SK-N-SH treated with all-trans-retinoic acid at 6 μM for 48 hours (cell line): ENCODE measurements at regions not wholly inside any gene's neighbourhood (a gene's known extent, or its start where the extent isn't known, plus 50 kb on each side); places are given as distances from the start of the nearest gene placed in this dataset.
"Not testable (repeated sequence)": the region's sequence is repeated elsewhere in the genome, so short reads cannot be mapped to it uniquely, and the experiment has no call there.

ENCODE experiments used
- ATAC-seq: fragments of 200-7000 bp; cut with Tn5 transposase; 3 replicates; pipeline ENCODE4 v1.9.1; 2020; ENCODE audit warnings: mild to moderate bottlenecking, moderate library complexity
- ARNTL ChIP-seq: fragments of 450-650 bp; formaldehyde crosslinking; IDR thresholded peaks from 2 replicates; pipeline ENCODE4 v1.5.0; 2020; ENCODE audit warnings: low read depth, mild to moderate bottlenecking, moderate library complexity, borderline replicate concordance
- BACH2 ChIP-seq: fragments of 250-450 bp; sonication (Bioruptor Pico); IDR thresholded peaks from 2 replicates; pipeline ENCODE4 v1.9.0; 2021; ENCODE audit warnings: mild to moderate bottlenecking, borderline replicate concordance
- CSRNP3 ChIP-seq: fragments of 250-450 bp; sonication (Bioruptor Pico); IDR thresholded peaks from 2 replicates; pipeline ENCODE4 v1.5.1; 2021; ENCODE audit warnings: mild to moderate bottlenecking, moderate library complexity
- ESRRG ChIP-seq: fragments of 250-450 bp; sonication (Bioruptor Pico); IDR thresholded peaks from 2 replicates; pipeline ENCODE4 v1.6.1; 2021; ENCODE audit warnings: mild to moderate bottlenecking
- GLIS3 ChIP-seq: fragments of 250-450 bp; sonication (Bioruptor Pico); IDR thresholded peaks from 2 replicates; pipeline ENCODE4 v1.5.0; 2020; ENCODE audit warnings: mild to moderate bottlenecking, moderate library complexity
- ISL1 ChIP-seq: fragments of 250-450 bp; sonication (Bioruptor Pico); IDR thresholded peaks from 2 replicates; pipeline ENCODE4 v2.1.2; 2022; ENCODE audit warnings: mild to moderate bottlenecking, moderate library complexity
- OSR1 ChIP-seq: fragments of 250-450 bp; sonication (Bioruptor Pico); IDR thresholded peaks from 2 replicates; pipeline ENCODE4 v1.8.0; 2022; ENCODE audit warnings: moderate library complexity, mild to moderate bottlenecking, inconsistent platforms
- POU6F1 ChIP-seq: fragments of 250-450 bp; sonication (Bioruptor Pico); IDR thresholded peaks from 2 replicates; pipeline ENCODE4 v1.8.0; 2021; ENCODE audit warnings: low read depth, mild to moderate bottlenecking, moderate library complexity, borderline replicate concordance
- TCF4 ChIP-seq: fragments of 250-450 bp; sonication (Bioruptor Pico); IDR thresholded peaks from 2 replicates; pipeline ENCODE4 v1.8.0; 2021; ENCODE audit warnings: mild to moderate bottlenecking, moderate library complexity, borderline replicate concordance
- ZC3H10 ChIP-seq: fragments of 250-450 bp; sonication (Bioruptor Pico); IDR thresholded peaks from 2 replicates; pipeline ENCODE4 v1.5.1; 2021; ENCODE audit warnings: mild to moderate bottlenecking, moderate library complexity
- ZFP3 ChIP-seq: fragments of 250-450 bp; sonication (Bioruptor Pico); IDR thresholded peaks from 2 replicates; pipeline ENCODE4 v1.5.0; 2020; ENCODE audit warnings: mild to moderate bottlenecking, moderate library complexity
- ZFP30 ChIP-seq: fragments of 450-650 bp; formaldehyde crosslinking; IDR thresholded peaks from 2 replicates; pipeline ENCODE4 v1.5.0; 2022; ENCODE audit warnings: mild to moderate bottlenecking, moderate library complexity
- ZNF565 ChIP-seq: fragments of 450-650 bp; formaldehyde crosslinking; conservative IDR thresholded peaks from 2 replicates; pipeline ENCODE4 v1.5.0; 2020; ENCODE audit warnings: low read depth, mild to moderate bottlenecking, moderate library complexity
- ZNF8 ChIP-seq: fragments of 450-650 bp; formaldehyde crosslinking; IDR thresholded peaks from 2 replicates; pipeline ENCODE4 v1.5.0; 2020; ENCODE audit warnings: mild to moderate bottlenecking, moderate library complexity
- TF ChIP-seq, protein P1 (sequence below): fragments of 250-450 bp; sonication (Bioruptor Pico); IDR thresholded peaks from 2 replicates; pipeline ENCODE4 v1.5.0; 2020; ENCODE audit warnings: mild to moderate bottlenecking, moderate library complexity

GRCh38 chr3:127073941-127074820 lies 91.3 kb downstream of the PLXNA1 start:
- ATAC-seq: peak; percentile 78
- TF ChIP-seq BACH2 (CRISPR knock-in tag) (no peak), POU6F1 (CRISPR knock-in tag) (no peak), TCF4 (CRISPR knock-in tag) (peak; percentile 48; the same call in 1 of the 2 replicates)

DNA sequence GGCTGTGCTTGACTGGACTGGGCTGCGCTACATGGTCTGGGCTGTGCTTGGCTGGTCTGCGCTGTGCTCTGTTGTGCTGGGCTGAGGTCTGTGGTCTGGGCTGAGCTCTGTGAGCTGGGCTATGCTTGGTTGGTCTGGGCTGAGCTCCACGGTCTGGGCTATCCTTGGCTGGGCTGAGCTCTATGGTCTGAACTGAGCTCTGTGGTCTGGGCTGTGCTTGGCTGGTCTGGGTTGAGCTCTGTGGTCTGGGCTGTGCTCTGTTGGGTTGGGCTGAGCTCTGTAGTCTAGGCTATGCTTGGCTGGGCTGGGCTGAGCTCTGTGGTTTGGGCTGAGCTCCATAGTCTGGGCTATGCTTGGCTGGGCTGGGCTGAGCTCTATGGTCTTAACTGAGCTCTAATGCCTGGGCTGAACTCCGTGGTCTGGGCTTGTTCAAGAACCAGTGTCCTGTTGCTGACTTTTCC lies 92.0 kb downstream of the PLXNA1 start:
- ATAC-seq: peak; percentile 77
- TF ChIP-seq ESRRG (CRISPR knock-in tag) (no peak), ZFP3 (CRISPR knock-in tag) (no peak), BACH2 (CRISPR knock-in tag) (no peak), ZFP30 (CRISPR knock-in tag) (no peak), CSRNP3 (no peak), ZNF8 (CRISPR knock-in tag) (no peak), ISL1 (CRISPR knock-in tag) (no peak), POU6F1 (CRISPR knock-in tag) (no peak)

- ATAC-seq: not testable (repeated sequence)
These were observed 93.5 kb downstream of the PLXNA1 start for GRCh38 chr3:127076166-127076992.

DNA sequence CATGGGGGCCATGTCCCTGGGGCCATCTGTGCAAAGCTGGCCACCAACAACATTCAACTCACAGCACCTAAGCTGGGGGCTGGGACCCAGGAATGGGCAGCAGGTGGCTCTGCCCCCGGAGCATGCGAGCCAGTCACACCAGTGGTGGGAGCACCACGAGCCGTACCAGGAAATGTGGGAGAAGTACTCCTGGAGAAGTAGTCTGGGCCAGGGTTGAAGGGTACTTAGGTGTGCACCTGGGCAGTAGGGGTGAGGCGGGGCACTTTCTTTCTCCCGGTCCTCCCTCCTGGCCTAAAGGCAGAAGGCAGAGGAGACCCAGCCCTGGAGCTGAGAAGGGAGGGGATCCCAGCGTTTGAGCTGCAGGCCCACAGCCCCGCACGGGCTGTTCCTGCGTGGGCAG lies 94.2 kb downstream of the PLXNA1 start:
- no peak for ATAC-seq
- no peak for TF ChIP-seq ZC3H10 (CRISPR knock-in tag)
- TF ChIP-seq BACH2 (CRISPR knock-in tag): no peak
- TF ChIP-seq GLIS3 (CRISPR knock-in tag): no peak
- no peak for TF ChIP-seq TCF4 (CRISPR knock-in tag)
- no peak for TF ChIP-seq ZNF565 (CRISPR knock-in tag)
- TF ChIP-seq, protein P1, sequence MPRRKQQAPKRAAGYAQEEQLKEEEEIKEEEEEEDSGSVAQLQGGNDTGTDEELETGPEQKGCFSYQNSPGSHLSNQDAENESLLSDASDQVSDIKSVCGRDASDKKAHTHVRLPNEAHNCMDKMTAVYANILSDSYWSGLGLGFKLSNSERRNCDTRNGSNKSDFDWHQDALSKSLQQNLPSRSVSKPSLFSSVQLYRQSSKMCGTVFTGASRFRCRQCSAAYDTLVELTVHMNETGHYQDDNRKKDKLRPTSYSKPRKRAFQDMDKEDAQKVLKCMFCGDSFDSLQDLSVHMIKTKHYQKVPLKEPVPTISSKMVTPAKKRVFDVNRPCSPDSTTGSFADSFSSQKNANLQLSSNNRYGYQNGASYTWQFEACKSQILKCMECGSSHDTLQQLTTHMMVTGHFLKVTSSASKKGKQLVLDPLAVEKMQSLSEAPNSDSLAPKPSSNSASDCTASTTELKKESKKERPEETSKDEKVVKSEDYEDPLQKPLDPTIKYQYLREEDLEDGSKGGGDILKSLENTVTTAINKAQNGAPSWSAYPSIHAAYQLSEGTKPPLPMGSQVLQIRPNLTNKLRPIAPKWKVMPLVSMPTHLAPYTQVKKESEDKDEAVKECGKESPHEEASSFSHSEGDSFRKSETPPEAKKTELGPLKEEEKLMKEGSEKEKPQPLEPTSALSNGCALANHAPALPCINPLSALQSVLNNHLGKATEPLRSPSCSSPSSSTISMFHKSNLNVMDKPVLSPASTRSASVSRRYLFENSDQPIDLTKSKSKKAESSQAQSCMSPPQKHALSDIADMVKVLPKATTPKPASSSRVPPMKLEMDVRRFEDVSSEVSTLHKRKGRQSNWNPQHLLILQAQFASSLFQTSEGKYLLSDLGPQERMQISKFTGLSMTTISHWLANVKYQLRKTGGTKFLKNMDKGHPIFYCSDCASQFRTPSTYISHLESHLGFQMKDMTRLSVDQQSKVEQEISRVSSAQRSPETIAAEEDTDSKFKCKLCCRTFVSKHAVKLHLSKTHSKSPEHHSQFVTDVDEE (CRISPR knock-in tag): no peak
- no peak for TF ChIP-seq OSR1 (CRISPR knock-in tag)
- no peak for TF ChIP-seq ISL1 (CRISPR knock-in tag)

GRCh38 chr3:127077505-127078064 lies 94.7 kb downstream of the PLXNA1 start:
- no peak for ATAC-seq
- TF ChIP-seq CSRNP3: no peak
- TF ChIP-seq ZFP3 (CRISPR knock-in tag): no peak
- TF ChIP-seq ARNTL (CRISPR knock-in tag): no peak
- TF ChIP-seq ISL1 (CRISPR knock-in tag): no peak
